ENCODE measurements at regions not wholly inside any gene's neighbourhood (a gene's known extent, or its start where the extent isn't known, plus 50 kb on each side); places are given as distances from the start of the nearest gene placed in this dataset.

- H3K27ac ChIP-seq (ENCODE audit: low read depth, low read length): no peak overlapping the region
- H2BK120ac ChIP-seq (replicated peaks; ENCODE audit: low read depth, low read length): no peak overlapping the region
- FAIRE-seq (no peak), DNase-seq (ENCODE audit: low read depth in 1 of 2, low spot score in 2 of 2) (no peak)
- H3K27me3 ChIP-seq (replicated peaks in 1 of 4; ENCODE audit: control insufficient read depth in 3 of 4, extremely low read depth in 1 of 4, insufficient read depth in 3 of 4, low read length in 3 of 4): no peaks in the 10 kb centered on the region
- no peak overlapping the region for H2AK5ac ChIP-seq (ENCODE audit: low read depth, low read length)
- no peak overlapping the region for H2AFZ ChIP-seq (ENCODE audit: low read length)
- POLR2A ChIA-PET (ENCODE audit: partially characterized antibody): no interaction called here
- H3K14ac ChIP-seq (ENCODE audit: insufficient read length): no peak overlapping the region
- no peaks in the 10 kb centered on the region for H3K36me3 ChIP-seq (ENCODE audit: control insufficient read depth in 2 of 4, insufficient read depth in 4 of 4, low read length in 3 of 4)
- H3K4me3 ChIP-seq (ENCODE audit: extremely low read depth in 1 of 4, insufficient read depth in 2 of 4, low read depth in 3 of 4, low read length in 4 of 4): no peak overlapping the region
- H3K23me2 ChIP-seq (ENCODE audit: low read depth, low read length): no peaks in the 10 kb centered on the region
- no peak overlapping the region for H3K9ac ChIP-seq (replicated peaks in 1 of 4; ENCODE audit: extremely low read depth in 1 of 4, low read depth in 3 of 4, low read length in 3 of 4)
- H3K79me2 ChIP-seq (ENCODE audit: control insufficient read depth in 1 of 2, insufficient read depth in 2 of 2, low read length in 2 of 2): no peaks in the 10 kb centered on the region
- H3K9me3 ChIP-seq (ENCODE audit: insufficient read depth in 2 of 2, low read depth in 1 of 2, low read length in 1 of 2): no peaks in the 10 kb centered on the region
- no peak overlapping the region for H3K4ac ChIP-seq (replicated peaks; ENCODE audit: insufficient read length, low read depth, low read length)
- CTCF ChIA-PET (ENCODE audit: partially characterized antibody): no interaction called here
- no peak overlapping the region for H2BK15ac ChIP-seq (ENCODE audit: low read length)
- H4K20me1 ChIP-seq (replicated peaks in 1 of 2; ENCODE audit: control insufficient read depth in 1 of 2, insufficient read depth in 2 of 2, low read length in 2 of 2): no peaks in the 10 kb centered on the region
- no peak overlapping the region for H2BK20ac ChIP-seq (ENCODE audit: low read length)
- H3K18ac ChIP-seq (ENCODE audit: extremely low read depth, low read length): no peak overlapping the region
- H4K5ac ChIP-seq (ENCODE audit: insufficient read length, low read depth, low read length): no peak overlapping the region
- WGBS, 2 experiments (ENCODE audit: extremely low coverage in 1 of 2, insufficient coverage in 1 of 2, insufficient read length in 1 of 2, insufficient replicate concordance in 2 of 2, low coverage in 1 of 2, low lambda C conversion rate in 2 of 2, missing lambda C conversion rate in 1 of 2): 84% methylated on average over 2 of the region's 2 CpGs; no CpG with 5 or more reads in 1 of the 2 experiments
- H3K4me2 ChIP-seq (ENCODE audit: insufficient read depth in 1 of 2, low read depth in 2 of 2, low read length in 2 of 2): no peak overlapping the region
- H3K23ac ChIP-seq (ENCODE audit: insufficient read length): no peak overlapping the region
- H4K91ac ChIP-seq (replicated peaks; ENCODE audit: insufficient read length, low read length): no peak overlapping the region
- no peak overlapping the region for H2BK5ac ChIP-seq (ENCODE audit: low read depth, low read length)
- no peak overlapping the region for H3K56ac ChIP-seq (replicated peaks; ENCODE audit: insufficient read length, low read depth, low read length)
- H3K4me1 ChIP-seq (replicated peaks in 1 of 4; ENCODE audit: control insufficient read depth in 3 of 4, insufficient read depth in 4 of 4, low read length in 3 of 4): no peaks in the 10 kb centered on the region
- H2BK12ac ChIP-seq (ENCODE audit: low read depth, low read length): no peak overlapping the region
- H3K79me1 ChIP-seq (ENCODE audit: low read depth, low read length): no peaks in the 10 kb centered on the region
- no peak overlapping the region for H4K8ac ChIP-seq (ENCODE audit: extremely low read depth, insufficient read depth, low read length)
- TF ChIP-seq JUN (IDR thresholded peaks at IDR 0.05; ENCODE audit: low read depth, low read length): no peak
- TF ChIP-seq MAX (IDR thresholded peaks at IDR 0.05): no peak
Measured at GRCh38 chr3:181660337-181660736, 51.4 kb upstream of the SOX2 start.
